HCT116 (cell line): ENCODE measurements at regions not wholly inside any gene's neighbourhood (a gene's known extent, or its start where the extent isn't known, plus 50 kb on each side); places are given as distances from the start of the nearest gene placed in this dataset.

Experiments
- ATAC-seq: fragments of 200-7000 bp; cut with Tn5 transposase; 2 replicates; pipeline ENCODE4 v1.9.1; 2020; ENCODE audit warnings: mild to moderate bottlenecking, moderate library complexity
- BruUV-seq: library from RNA; stranded (reverse); fragments of 400-500 nt; replicated peaks from 2 replicates; lab custom pipeline; 2021; lab: Mats Ljungman, UMichigan
- CTCF ChIA-PET: fragments of 300-600 bp; sonication (Branson Sonifier 250); formaldehyde crosslinking; loops from one replicate; lab custom pipeline; 2021; ENCODE audit warnings: antibody characterized with exemption; lab: Charles Lee
- POLR2A ChIA-PET: fragments of 300-600, 350-600 bp; sonication (Branson Sonifier 250); formaldehyde crosslinking; loops from one replicate; lab custom pipeline; 2021; ENCODE audit warnings: antibody characterized with exemption; lab: Charles Lee
- RAD21 ChIA-PET, 2 experiments: fragments of 300-600 bp; sonication (Branson Sonifier 250); formaldehyde crosslinking; loops; one replicate each; lab custom pipeline; 2023; ENCODE audit warnings: low total read pairs in 2 of 2; ENCODE audit not compliant: uncharacterized antibody in 2 of 2, unreplicated experiment in 2 of 2, low non-redundant PET in 1 of 2; lab: Charles Lee
- DNase-seq: peaks from one replicate; pipeline ENCODE4 v3.0.0-alpha.2; 2010; ENCODE audit warnings: low read depth, low spot score
- H2AFZ ChIP-seq: fragments of 200-600 bp; shearing (Covaris generic), sonication (generic); 2 replicates; pipeline ENCODE4 v1.6.1; 2017; ENCODE audit warnings: low read depth, mixed run types, mixed read lengths, antibody characterized with exemption, low read length; ENCODE audit not compliant: poor library complexity, severe bottlenecking
- H3K27ac ChIP-seq: 2 replicates; pipeline ENCODE4 v1.5.1; 2012; ENCODE audit warnings: low read depth, low read length
- H3K27me3 ChIP-seq: fragments of 200-600 bp; sonication (generic); 2 replicates; pipeline ENCODE4 v1.6.1; 2016; ENCODE audit warnings: mixed run types, low read length, mixed read lengths; ENCODE audit not compliant: insufficient read depth
- H3K36me3 ChIP-seq, 2 experiments: fragments of 200-500 bp in 1 of 2; fragments of 200-600 bp in 1 of 2; sonication (Bioruptor generic) in 1 of 2; sonication (generic) in 1 of 2; 2 replicates each; pipeline versions ENCODE4 v1.5.1 to v1.6.1; 2014 to 2016; ENCODE audit warnings: low read length in 2 of 2, inconsistent platforms in 1 of 2, mixed read lengths in 1 of 2, mixed run types in 1 of 2; ENCODE audit not compliant: insufficient read depth in 2 of 2, control insufficient read depth in 1 of 2
- H3K4me1 ChIP-seq, 2 experiments: fragments of 200-600 bp in 1 of 2; sonication (generic) in 1 of 2; 2 replicates each; pipeline versions ENCODE4 v1.5.1 to v1.6.1; 2012 to 2017; ENCODE audit warnings: low read length in 2 of 2, inconsistent platforms in 1 of 2, mild to moderate bottlenecking in 1 of 2, mixed read lengths in 1 of 2, mixed run types in 1 of 2, moderate library complexity in 1 of 2; ENCODE audit not compliant: insufficient read depth in 2 of 2, control insufficient read depth in 1 of 2
- H3K4me2 ChIP-seq: fragments of 200-600 bp; sonication (generic); 2 replicates; pipeline ENCODE4 v1.6.1; 2017; ENCODE audit warnings: mixed run types, low read length, mixed read lengths
- H3K4me3 ChIP-seq, 2 experiments: fragments of 200-600 bp in 1 of 2; sonication (generic) in 1 of 2; replicated peaks in 1 of 2; 2 replicates each; pipeline ENCODE4 v1.5.1; 2011 to 2016; ENCODE audit warnings: low read length in 2 of 2, control low read depth in 1 of 2, low read depth in 1 of 2, mild to moderate bottlenecking in 1 of 2, mixed read lengths in 1 of 2, mixed run types in 1 of 2
- H3K79me2 ChIP-seq: fragments of 200-600 bp; sonication (generic); 2 replicates; pipeline ENCODE4 v1.6.1; 2017; ENCODE audit warnings: mild to moderate bottlenecking, mixed run types, low read length, moderate library complexity, mixed read lengths; ENCODE audit not compliant: insufficient read depth
- H3K9ac ChIP-seq: fragments of 200-600 bp; sonication (generic); 2 replicates; pipeline ENCODE4 v1.6.1; 2016; ENCODE audit warnings: low read length, mixed read lengths
- H3K9me2 ChIP-seq: fragments of 200-600 bp; sonication (generic), shearing (Covaris generic); 2 replicates; pipeline ENCODE4 v1.6.1; 2017; ENCODE audit warnings: mixed run types, mild to moderate bottlenecking, moderate library complexity; ENCODE audit not compliant: insufficient read depth
- H3K9me3 ChIP-seq, 2 experiments: fragments of 200-500 bp in 1 of 2; fragments of 200-600 bp in 1 of 2; sonication (Bioruptor generic) in 1 of 2; sonication (generic) in 1 of 2; 2 replicates each; pipeline ENCODE4 v1.6.1; 2014 to 2017; ENCODE audit warnings: low read length in 2 of 2, mixed read lengths in 2 of 2, inconsistent platforms in 1 of 2, low read depth in 1 of 2, mild to moderate bottlenecking in 1 of 2, mixed run types in 1 of 2, moderate library complexity in 1 of 2; ENCODE audit not compliant: control insufficient read depth in 1 of 2, insufficient read depth in 1 of 2
- H4K20me1 ChIP-seq: fragments of 200-600 bp; sonication (generic), shearing (Covaris generic); 2 replicates; pipeline ENCODE4 v1.6.1; 2017; ENCODE audit warnings: mixed run types, mild to moderate bottlenecking, moderate library complexity; ENCODE audit not compliant: insufficient read depth
- ATF3 ChIP-seq: IDR thresholded peaks from 2 replicates; pipeline ENCODE4 v1.6.1; 2012
- CEBPB ChIP-seq: IDR thresholded peaks from 2 replicates; pipeline ENCODE4 v1.6.1; 2012; ENCODE audit warnings: low read depth
- CTCF ChIP-seq, 3 experiments: fragments of 200-600 bp in 1 of 3; sonication (generic) in 1 of 3; IDR thresholded peaks in 2 of 3; conservative IDR thresholded peaks in 1 of 3; 2 replicates each; pipeline ENCODE4 v1.5.1; 2012 to 2017; ENCODE audit warnings: low read depth in 2 of 3, low read length in 2 of 3, antibody characterized with exemption in 1 of 3, borderline replicate concordance in 1 of 3, control low read depth in 1 of 3, mild to moderate bottlenecking in 1 of 3, mixed read lengths in 1 of 3, mixed run types in 1 of 3, moderate library complexity in 1 of 3; ENCODE audit not compliant: insufficient read depth in 1 of 3
- EGR1 ChIP-seq: IDR thresholded peaks from 2 replicates; pipeline ENCODE4 v1.6.1; 2012; ENCODE audit warnings: low read depth
- EZH2 ChIP-seq: fragments of 200-600 bp; sonication (generic); IDR thresholded peaks from 2 replicates; pipeline ENCODE4 v1.6.1; 2017; ENCODE audit warnings: antibody characterized with exemption, mixed run types
- JUND ChIP-seq: IDR thresholded peaks from 2 replicates; pipeline ENCODE4 v1.6.1; 2012
- POLR2A ChIP-seq: IDR thresholded peaks from 2 replicates; pipeline ENCODE4 v1.7.0; 2011; ENCODE audit warnings: borderline replicate concordance; ENCODE audit not compliant: insufficient read depth, insufficient read length; ENCODE audit errors: extremely low read depth
- REST ChIP-seq: IDR thresholded peaks from 2 replicates; pipeline ENCODE4 v1.6.1; 2012; ENCODE audit warnings: low read depth
- SIN3A ChIP-seq: IDR thresholded peaks from 2 replicates; pipeline ENCODE4 v1.6.1; 2012; ENCODE audit warnings: low read depth
- TCF7L2 ChIP-seq: IDR thresholded peaks from 2 replicates; pipeline ENCODE4 v1.7.0; 2011; ENCODE audit warnings: borderline replicate concordance, inconsistent platforms; ENCODE audit not compliant: insufficient read depth, insufficient read length; ENCODE audit errors: extremely low read depth
- YY1 ChIP-seq: IDR thresholded peaks from 2 replicates; pipeline ENCODE4 v1.6.1; 2011; ENCODE audit warnings: low read length, low read depth, moderate library complexity, mild to moderate bottlenecking; ENCODE audit not compliant: insufficient replicate concordance; ENCODE audit errors: extremely low read depth
- ZFX ChIP-seq: fragments of 450-650 bp; IDR thresholded peaks from 2 replicates; pipeline ENCODE4 v1.6.1; 2017
- ZNF274 ChIP-seq: fragments of 200-500 bp; sonication (Bioruptor generic); IDR thresholded peaks from 2 replicates; pipeline ENCODE4 v1.6.1; 2014; ENCODE audit warnings: mild to moderate bottlenecking, low read depth, low read length, inconsistent platforms
- intact Hi-C: fragments of 100-400 bp; cut with micrococcal nuclease; formaldehyde crosslinking; loops from 2 replicates; pipeline ENCODE4 v1.10.0; 2022

GRCh38 chr1:221488550-221488949 lies 253.3 kb downstream of the DUSP10 start:
- RAD21 ChIA-PET, result no interaction called here

More at GRCh38 chr1:221488550-221488949, 253.3 kb downstream of the DUSP10 start:
- H4K20me1 ChIP-seq, result no peaks in the 10 kb centered on the region
- POLR2A ChIA-PET, result no interaction called here
- no TSS peak for BruUV-seq
- no peaks in the 10 kb centered on the region for H3K79me2 ChIP-seq
- no peaks in the 10 kb centered on the region for H3K4me1 ChIP-seq
- no peaks in the 10 kb centered on the region for H3K36me3 ChIP-seq
- H3K9ac ChIP-seq, result no peak overlapping the region
- no peaks in the 10 kb centered on the region for H3K27me3 ChIP-seq
- no peak overlapping the region for H2AFZ ChIP-seq
- no peak overlapping the region for H3K4me2 ChIP-seq
- ATAC-seq (no peak), DNase-seq (no peak)
- intact Hi-C loops, result no loop called here
- no peak overlapping the region for H3K4me3 ChIP-seq
- no peak for TF ChIP-seq YY1
- TF ChIP-seq POLR2A, result no peak
- no peak for TF ChIP-seq CTCF (IDR thresholded peaks at IDR 0.05 in 2 of 3, conservative IDR thresholded peaks at IDR 0.05 in 1 of 3; ENCODE audit: borderline replicate concordance in 1 of 3, insufficient read depth in 1 of 3, low read depth in 2 of 3, low read length in 2 of 3)
- TF ChIP-seq CEBPB, result no peak
- TF ChIP-seq ZFX, result no peak
- TF ChIP-seq SIN3A, result no peak
- TF ChIP-seq EZH2, result no peak
- no peak for TF ChIP-seq REST
- no peak for TF ChIP-seq EGR1
- TF ChIP-seq JUND, result no peak
- no peak for TF ChIP-seq ATF3
- no peak for TF ChIP-seq TCF7L2
- no peak for TF ChIP-seq ZNF274
- H3K9me2 ChIP-seq, result no peaks in the 10 kb centered on the region
- H3K27ac ChIP-seq, result no peak overlapping the region
- CTCF ChIA-PET, result no interaction called here
- no peaks in the 10 kb centered on the region for H3K9me3 ChIP-seq
